Stomach (tissue), 8 donors: ENCODE measurements at regions not wholly inside any gene's neighbourhood (a gene's known extent, or its start where the extent isn't known, plus 50 kb on each side); places are given as distances from the start of the nearest gene placed in this dataset.

Experiments used
- DNase-seq, 2 donors: peaks; one replicate each; pipeline versions ENCODE4 v3.0.0 to v3.0.0-alpha.2; 2013 to 2019
- H3K27ac ChIP-seq, 5 donors: fragments of 200-600 bp in 4 of 5; sonication (generic) in 4 of 5; one replicate each; pipeline ENCODE4 v1.5.1; 2013 to 2019; ENCODE audit warnings: mild to moderate bottlenecking in 1 of 5, moderate library complexity in 1 of 5
- H3K27me3 ChIP-seq, 3 donors: fragments of 200-600 bp; sonication (generic); one replicate each; pipeline ENCODE4 v1.5.1; 2017 to 2019; ENCODE audit warnings: mixed run types in 1 of 3
- H3K36me3 ChIP-seq, 4 donors: fragments of 200-600 bp; sonication (generic); 1 replicate in 3 of 4; 2 replicates in 1 of 4; pipeline ENCODE4 v1.5.1; 2016 to 2019
- H3K4me1 ChIP-seq, 4 donors: fragments of 200-600 bp; sonication (generic); one replicate each; pipeline ENCODE4 v1.5.1; 2016 to 2019
- H3K4me3 ChIP-seq, 4 donors: fragments of 200-600 bp; sonication (generic) in 3 of 4; one replicate each; pipeline ENCODE4 v1.5.1; 2016 to 2019; ENCODE audit warnings: mild to moderate bottlenecking in 1 of 4
- H3K9me3 ChIP-seq, 4 donors: fragments of 200-600 bp; sonication (generic); one replicate each; pipeline ENCODE4 v1.5.1; 2016 to 2019
- CTCF ChIP-seq, 7 experiments: fragments of 450-650 bp in 4 of 7; fragments of 200-600 bp in 3 of 7; sonication (generic) in 3 of 7; IDR thresholded peaks; one replicate each; pipeline ENCODE4 v1.5.1; 2016 to 2019; ENCODE audit warnings: antibody characterized with exemption in 7 of 7, control low read depth in 2 of 7, mild to moderate bottlenecking in 1 of 7
- EP300 ChIP-seq: sonication (generic); formaldehyde crosslinking; IDR thresholded peaks from one replicate; pipeline ENCODE4 v1.6.1; 2017; ENCODE audit warnings: antibody characterized with exemption
- POLR2A ChIP-seq, 4 donors: fragments of 450-650 bp; IDR thresholded peaks; one replicate each; pipeline ENCODE4 v1.6.1; 2016; ENCODE audit warnings: antibody characterized with exemption in 4 of 4, control low read depth in 2 of 4, mild to moderate bottlenecking in 1 of 4, moderate library complexity in 1 of 4
- POLR2AphosphoS5 ChIP-seq, 3 donors: sonication (generic); formaldehyde crosslinking; IDR thresholded peaks; one replicate each; pipeline ENCODE4 v1.6.1; 2016; ENCODE audit warnings: antibody characterized with exemption in 3 of 3
- WGBS, 5 donors: extraction: QIAGEN DNeasy Blood & Tissue Kit in 3 of 5; methylation state at CpG; one replicate each; pipeline versions ENCODE4 v1.1.5 to v1.1.7; 2013 to 2018; 5-methylcytosine and 5-hydroxymethylcytosine counted together
- intact Hi-C: fragments of 100-400 bp; cut with DNase I; formaldehyde crosslinking; loops from one replicate; pipeline ENCODE4 v1.15.1; 2023; ENCODE audit warnings: low total_unique reads
- donor health status: healthy with polysubstance abuse.
- donor health status: Bipolar disorder and iron deficiency.
- donor health status: healthy.

DNA sequence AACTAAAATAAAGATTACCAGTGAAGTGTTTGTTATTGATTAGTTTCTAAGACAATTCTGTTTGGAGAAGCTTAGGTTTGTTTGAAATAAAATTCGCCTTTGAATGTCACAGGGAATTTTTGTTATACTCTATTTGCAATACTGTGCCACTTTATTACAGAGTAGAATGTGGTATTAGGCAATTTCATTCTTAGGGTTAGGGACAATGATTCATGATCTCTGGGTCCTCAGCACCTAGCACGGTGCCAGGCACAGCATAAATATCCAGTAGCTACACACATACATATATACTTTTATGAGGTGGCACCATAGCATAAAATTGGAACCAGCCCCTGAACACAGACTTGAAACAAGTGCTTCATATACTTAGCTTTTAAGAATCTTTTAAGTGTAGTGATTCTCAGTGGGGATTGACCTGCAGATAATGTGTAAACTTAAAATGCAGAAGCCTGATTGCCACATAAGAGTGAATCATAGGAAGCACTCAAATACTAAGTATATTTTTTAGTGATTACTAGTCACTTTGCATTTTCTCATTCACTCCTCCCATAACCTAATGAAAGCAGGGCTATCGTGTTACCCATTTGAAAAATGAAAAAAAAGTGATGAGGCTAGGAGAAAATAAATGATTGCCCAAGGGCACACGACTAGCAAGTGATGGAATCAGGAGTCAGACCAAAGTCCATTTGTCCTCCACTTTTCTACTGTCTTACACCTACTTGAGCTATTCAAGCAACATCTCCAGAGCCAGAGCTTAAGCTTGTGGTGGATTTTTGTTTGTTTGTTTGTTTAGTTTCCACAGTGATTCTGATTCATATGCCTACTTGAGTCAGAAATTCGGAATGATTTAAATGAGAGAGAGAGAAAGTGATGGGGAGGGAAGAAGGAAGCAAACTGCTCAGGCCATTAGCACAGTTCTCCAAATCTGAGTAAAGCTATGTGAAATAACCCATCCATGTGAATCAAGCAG lies 366.0 kb upstream of the FGF13 start:
- Histone ChIP-seq H3K4me1 (peaks cover 0 to 8% (median 3%) of the 10 kb centered on the region in 4 donors), H3K4me3 (no peak overlapping the region), H3K27me3 (no peaks in the 10 kb centered on the region), H3K9me3 (no peaks in the 10 kb centered on the region), H3K27ac (no peak overlapping the region), H3K36me3 (no peaks in the 10 kb centered on the region)
- DNase-seq, result no peak
- intact Hi-C loops, result no loop called here
- TF ChIP-seq POLR2A (IDR thresholded peaks at IDR 0.05), result no peak
- no peak for TF ChIP-seq EP300
- no peak for TF ChIP-seq POLR2AphosphoS5 (IDR thresholded peaks at IDR 0.05)
- no peak for TF ChIP-seq CTCF (IDR thresholded peaks at IDR 0.05)
- 53 to 72% (median 60%) methylated on average over 5 of the region's 5 CpGs for WGBS, 5 donors

- intact Hi-C loops, result no loop called here
- TF ChIP-seq CTCF (IDR thresholded peaks at IDR 0.05), result no peak
- no peak for TF ChIP-seq EP300
- no peak for TF ChIP-seq POLR2AphosphoS5 (IDR thresholded peaks at IDR 0.05)
- TF ChIP-seq POLR2A (IDR thresholded peaks at IDR 0.05), result no peak
- WGBS, 5 donors, result 54 to 78% (median 73%) methylated on average over 2 of the region's 2 CpGs
Observed at GRCh38 chrX:139063364-139063763, 351.8 kb upstream of the FGF13 start.

DNA sequence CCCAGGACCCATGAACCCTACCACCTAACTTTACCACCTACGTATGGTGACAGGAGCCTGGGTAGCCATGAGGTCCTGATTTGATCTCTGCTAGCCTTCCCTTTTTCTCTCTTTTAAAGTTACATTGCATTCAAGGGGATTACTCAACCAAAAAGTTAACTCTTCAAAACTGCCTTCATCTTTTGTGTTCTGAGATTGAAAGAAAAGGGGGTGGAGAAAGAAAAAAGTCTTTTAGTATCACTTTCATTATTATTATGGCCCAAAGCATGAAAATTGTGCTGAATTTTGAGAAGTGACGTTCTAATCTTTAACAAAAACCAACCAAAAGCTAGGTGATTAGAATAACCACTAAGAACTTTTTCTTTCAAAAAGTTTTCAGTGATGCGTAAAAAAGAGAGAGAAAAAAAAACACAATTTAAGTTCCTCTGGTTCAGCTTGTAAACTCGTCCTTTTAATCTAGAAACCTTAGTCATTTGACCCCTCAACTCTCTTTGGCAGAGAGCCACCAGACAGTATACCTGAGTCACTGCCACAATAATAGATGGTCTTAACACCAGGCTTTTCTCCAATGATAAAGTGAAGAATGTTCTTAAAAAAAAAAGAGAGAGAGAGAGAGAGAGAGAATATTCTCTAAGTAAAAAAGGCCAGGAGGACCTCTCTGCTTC lies 347.4 kb upstream of the FGF13 start:
- H3K9me3 ChIP-seq, result no peaks in the 10 kb centered on the region
- H3K27me3 ChIP-seq, result no peaks in the 10 kb centered on the region
- WGBS, 5 donors, result 44 to 65% (median 54%) methylated on average over 4 of the region's 4 CpGs
- H3K4me1 ChIP-seq, result no peaks in the 10 kb centered on the region
- no peak for DNase-seq
- no peak overlapping the region for H3K4me3 ChIP-seq
- H3K36me3 ChIP-seq, result no peaks in the 10 kb centered on the region
- H3K27ac ChIP-seq, result no peak overlapping the region
- no peak for TF ChIP-seq EP300
- TF ChIP-seq POLR2A (IDR thresholded peaks at IDR 0.05), result no peak
- no peak for TF ChIP-seq CTCF (IDR thresholded peaks at IDR 0.05)
- no peak for TF ChIP-seq POLR2AphosphoS5 (IDR thresholded peaks at IDR 0.05)
- intact Hi-C loops, result no loop called here

More at GRCh38 chrX:139063364-139063763, 351.8 kb upstream of the FGF13 start:
- Histone ChIP-seq H3K4me3 (no peak overlapping the region), H3K36me3 (no peaks in the 10 kb centered on the region), H3K27ac (no peak overlapping the region), H3K9me3 (peaks cover 0 to 9% (median 0%) of the 10 kb centered on the region in 4 donors), H3K27me3 (no peaks in the 10 kb centered on the region), H3K4me1 (no peaks in the 10 kb centered on the region)
- no peak for DNase-seq

GRCh38 chrX:139052461-139052860 lies 340.9 kb upstream of the FGF13 start:
- 60 to 90% (median 69%) methylated on average over 3 of the region's 3 CpGs for WGBS, 5 donors
- no peak for DNase-seq
- intact Hi-C loops, result no loop called here
- H3K4me3 ChIP-seq, result no peak overlapping the region
- H3K36me3 ChIP-seq, result no peaks in the 10 kb centered on the region
- TF ChIP-seq CTCF (IDR thresholded peaks at IDR 0.05), result no peak
- TF ChIP-seq EP300, result no peak
- no peak for TF ChIP-seq POLR2A (IDR thresholded peaks at IDR 0.05)
- TF ChIP-seq POLR2AphosphoS5 (IDR thresholded peaks at IDR 0.05), result no peak
- H3K27me3 ChIP-seq, result no peaks in the 10 kb centered on the region
- H3K9me3 ChIP-seq, result no peaks in the 10 kb centered on the region
- H3K27ac ChIP-seq, result no peak overlapping the region
- H3K4me1 ChIP-seq, result no peaks in the 10 kb centered on the region
